Erythroblast (primary cell): ENCODE measurements at regions not wholly inside any gene's neighbourhood (a gene's known extent, or its start where the extent isn't known, plus 50 kb on each side); places are given as distances from the start of the nearest gene placed in this dataset.
"Not testable (repeated sequence)": the region's sequence is repeated elsewhere in the genome, so short reads cannot be mapped to it uniquely, and the experiment has no call there.

Source experiments
- GATA1 ChIP-seq: IDR thresholded peaks from 2 replicates; pipeline ENCODE4 v1.6.1; 2011; ENCODE audit warnings: low read depth, mild to moderate bottlenecking, control low read depth, low read length, moderate library complexity
- POLR2A ChIP-seq: IDR thresholded peaks from 2 replicates; pipeline ENCODE4 v1.6.1; 2011; ENCODE audit warnings: mild to moderate bottlenecking, low read length

- not testable (repeated sequence) for TF ChIP-seq POLR2A, GATA1
These were observed 75.5 kb upstream of the TBC1D5 start for GRCh38 chr3:17817973-17818372.
